ENCODE measurements at regions not wholly inside any gene's neighbourhood (a gene's known extent, or its start where the extent isn't known, plus 50 kb on each side); places are given as distances from the start of the nearest gene placed in this dataset.
A peak's percentile ranks its signal among the peaks of the same experiment; 100 is the strongest.
"Not testable (repeated sequence)": the region's sequence is repeated elsewhere in the genome, so short reads cannot be mapped to it uniquely, and the experiment has no call there.

- H3K36me3 ChIP-seq: no peaks in the 10 kb centered on the region
- TF ChIP-seq CTCF (IDR thresholded peaks at IDR 0.05; ENCODE audit: low read depth, low read length): no peak
- H3K9me3 ChIP-seq: peaks cover 4% of the 10 kb centered on the region
- no peaks in the 10 kb centered on the region for H3K27me3 ChIP-seq
- H3K4me3 ChIP-seq (ENCODE audit: low read depth, low read length): no peak overlapping the region
- H3K4me1 ChIP-seq: no peaks in the 10 kb centered on the region
- no peak for DNase-seq
Observed at GRCh38 chr15:81921163-81921562, 124.7 kb downstream of the MEX3B start.

- not testable (repeated sequence) for H3K4me3 ChIP-seq (ENCODE audit: low read depth, low read length); H3K27me3 ChIP-seq; H3K9me3 ChIP-seq; DNase-seq; H3K36me3 ChIP-seq
- H3K4me1 ChIP-seq: peaks cover 14% of the 10 kb centered on the region
Observed at GRCh38 chr15:81918767-81919166, 127.1 kb downstream of the MEX3B start.

GRCh38 chr15:81916451-81916850 lies 129.4 kb downstream of the MEX3B start:
- Histone ChIP-seq H3K9me3 (peaks cover 4% of the 10 kb centered on the region), H3K4me1 (peaks cover 17% of the 10 kb centered on the region), H3K4me3 (ENCODE audit: low read depth, low read length) (no peak overlapping the region), H3K36me3 (no peaks in the 10 kb centered on the region), H3K27me3 (no peaks in the 10 kb centered on the region)
- TF ChIP-seq CTCF (IDR thresholded peaks at IDR 0.05; ENCODE audit: low read depth, low read length): no peak
- no peak for DNase-seq

- Histone ChIP-seq H3K4me1 (peaks cover 17% of the 10 kb centered on the region), H3K27me3 (no peaks in the 10 kb centered on the region), H3K36me3 (no peaks in the 10 kb centered on the region), H3K9me3 (peaks cover 4% of the 10 kb centered on the region), H3K4me3 (ENCODE audit: low read depth, low read length) (no peak overlapping the region)
- no peak for DNase-seq
- TF ChIP-seq CTCF (IDR thresholded peaks at IDR 0.05; ENCODE audit: low read depth, low read length): no peak
Observed at GRCh38 chr15:81915990-81916389, 129.8 kb downstream of the MEX3B start.

- peaks cover 17% of the 10 kb centered on the region for H3K4me1 ChIP-seq
- H3K4me3 ChIP-seq (ENCODE audit: low read depth, low read length): no peak overlapping the region
- TF ChIP-seq CTCF (IDR thresholded peaks at IDR 0.05; ENCODE audit: low read depth, low read length): no peak
- H3K36me3 ChIP-seq: no peaks in the 10 kb centered on the region
- H3K27me3 ChIP-seq: no peaks in the 10 kb centered on the region
- peaks cover 4% of the 10 kb centered on the region; the same call in 1 of the 2 replicates for H3K9me3 ChIP-seq
- DNase-seq: peak; percentile 97
Observed at GRCh38 chr15:81914734-81915256, 131.0 kb downstream of the MEX3B start.

GRCh38 chr15:81914333-81914732 lies 131.5 kb downstream of the MEX3B start:
- TF ChIP-seq CTCF (IDR thresholded peaks at IDR 0.05; ENCODE audit: low read depth, low read length): peak; percentile 23; the same call in 1 of the 2 replicates
- H3K27me3 ChIP-seq: no peaks in the 10 kb centered on the region
- no peaks in the 10 kb centered on the region for H3K36me3 ChIP-seq
- peaks cover 17% of the 10 kb centered on the region for H3K4me1 ChIP-seq
- H3K9me3 ChIP-seq: peaks cover 4% of the 10 kb centered on the region; the same call in 1 of the 2 replicates
- DNase-seq: no peak
- no peak overlapping the region for H3K4me3 ChIP-seq (ENCODE audit: low read depth, low read length)
